GM21737 (cell line): ENCODE measurements at regions not wholly inside any gene's neighbourhood (a gene's known extent, or its start where the extent isn't known, plus 50 kb on each side); places are given as distances from the start of the nearest gene placed in this dataset.

ENCODE experiments used
- ATAC-seq: cut with Tn5 transposase; IDR thresholded peaks from one replicate; pipeline ENCODE4 v1.9.1; 2021; ENCODE audit warnings: mild to moderate bottlenecking, moderate library complexity; ENCODE audit not compliant: unreplicated experiment

- no peak for ATAC-seq
These were observed 798.1 kb upstream of the LRRC4C start for GRCh38 chr11:42257534-42257933.

DNA sequence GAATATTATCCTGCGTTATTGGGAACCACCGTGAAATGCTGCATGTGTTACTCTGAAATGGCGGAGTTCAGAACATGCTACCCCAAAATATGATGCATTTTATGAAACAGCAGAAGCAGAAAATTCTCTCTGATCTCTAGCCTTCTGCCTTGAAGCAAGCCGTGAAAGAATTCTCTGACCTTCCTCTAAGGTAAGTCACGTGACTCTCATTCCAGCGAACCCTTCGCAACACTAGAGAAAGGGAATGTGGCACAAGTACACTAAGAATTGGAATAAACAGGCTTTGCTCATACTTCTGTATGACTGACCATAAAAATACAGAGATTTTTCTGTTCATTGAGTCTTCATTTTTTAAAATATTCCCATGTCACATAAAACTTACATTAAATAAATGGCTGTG, 805.6 kb upstream of the LRRC4C start:
- ATAC-seq = no peak

GRCh38 chr11:42271306-42271705, 811.9 kb upstream of the LRRC4C start:
- ATAC-seq = no peak

DNA sequence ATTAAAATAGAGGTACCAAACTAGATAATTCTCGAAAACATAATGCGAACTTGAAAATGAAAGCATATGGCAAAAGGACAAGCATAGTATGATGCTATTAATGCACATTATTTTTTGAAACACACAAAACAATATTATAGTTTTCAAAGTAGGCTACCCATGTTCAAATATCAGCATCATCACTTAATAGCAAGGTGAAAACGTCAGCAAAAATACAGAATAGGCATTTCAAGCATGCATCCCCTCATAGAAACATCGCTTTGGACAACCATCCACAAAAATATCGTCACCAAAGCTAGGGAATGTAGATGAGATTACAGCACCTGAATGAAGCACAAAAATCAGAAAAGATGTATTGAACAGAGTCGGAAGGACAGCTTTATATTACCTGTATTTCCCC, 814.5 kb upstream of the LRRC4C start:
- ATAC-seq = no peak

- no peak for ATAC-seq
These were observed 837.5 kb upstream of the LRRC4C start for GRCh38 chr11:42296910-42297309.

DNA sequence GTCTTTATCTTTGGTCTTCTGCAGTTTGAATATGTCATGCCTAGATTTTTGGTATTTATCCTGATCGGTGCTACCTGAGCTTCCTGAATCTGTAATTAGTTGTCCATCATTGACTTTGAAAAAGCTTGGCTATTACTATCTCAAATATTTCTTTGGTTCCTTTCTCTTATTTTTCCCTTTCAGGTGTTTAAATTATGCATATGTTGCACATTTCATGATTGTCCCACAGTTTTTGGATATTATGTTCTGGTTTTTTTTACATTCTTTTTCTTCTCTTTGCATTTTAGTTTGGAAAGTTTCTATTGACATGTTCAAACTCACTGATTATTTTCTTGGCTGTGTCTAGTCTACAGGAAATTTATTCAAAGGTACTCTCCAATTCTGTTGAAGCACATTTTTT, 840.3 kb upstream of the LRRC4C start:
- no peak for ATAC-seq

DNA sequence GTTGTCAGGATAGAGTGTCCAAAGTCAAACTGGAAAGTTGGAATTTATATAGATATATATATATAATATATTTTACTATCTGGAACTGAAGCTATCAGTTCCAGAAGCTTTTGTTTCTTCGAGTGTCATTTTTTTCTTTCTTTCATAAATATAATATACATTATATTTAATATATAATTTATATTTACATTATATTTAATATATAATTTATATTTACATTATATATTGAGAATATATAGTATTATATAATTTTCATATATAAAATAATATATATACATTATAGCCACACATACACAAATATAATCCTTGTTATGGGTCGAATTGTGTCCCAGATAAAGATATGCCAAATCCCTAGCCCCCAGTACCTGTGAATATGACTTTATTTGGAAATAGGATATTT, 842.3 kb upstream of the LRRC4C start:
- no peak for ATAC-seq

DNA sequence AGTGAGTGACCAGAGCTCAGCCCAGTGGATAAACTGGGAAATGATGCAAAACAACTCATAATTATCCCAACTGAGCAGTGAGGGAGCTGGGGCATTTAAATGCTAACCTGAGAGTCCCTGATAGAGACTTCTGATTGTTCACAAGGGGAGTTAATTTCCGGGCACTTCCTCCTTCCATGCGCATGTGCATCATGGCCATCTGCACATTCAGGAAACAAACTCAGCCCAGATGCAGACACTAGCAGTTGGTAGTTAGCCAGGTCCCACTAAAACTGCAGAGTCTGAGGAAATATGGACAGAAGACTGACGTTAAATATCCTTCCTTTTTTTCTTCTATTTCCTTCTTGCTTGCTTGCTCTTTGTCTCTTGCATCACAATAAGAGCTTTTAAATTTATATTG, 852.1 kb upstream of the LRRC4C start:
- ATAC-seq = no peak

DNA sequence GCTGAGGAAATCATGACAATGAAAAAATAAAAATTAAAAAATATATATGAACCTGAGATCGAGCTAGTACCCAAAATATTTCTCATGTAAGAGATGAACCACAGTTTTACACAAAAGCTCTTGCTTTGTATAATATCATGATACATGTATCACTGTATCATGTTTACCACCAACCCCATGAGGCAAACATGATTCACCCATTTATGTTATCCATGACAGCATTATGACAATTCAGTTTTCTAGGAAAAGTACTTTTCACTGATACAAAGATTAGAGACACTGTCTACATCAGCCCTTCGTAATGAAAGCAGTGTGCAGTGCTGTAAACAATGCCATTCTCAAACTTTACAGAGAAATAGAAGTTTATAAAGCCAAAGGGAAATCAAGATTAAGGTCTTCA, 852.5 kb upstream of the LRRC4C start:
- ATAC-seq = no peak

DNA sequence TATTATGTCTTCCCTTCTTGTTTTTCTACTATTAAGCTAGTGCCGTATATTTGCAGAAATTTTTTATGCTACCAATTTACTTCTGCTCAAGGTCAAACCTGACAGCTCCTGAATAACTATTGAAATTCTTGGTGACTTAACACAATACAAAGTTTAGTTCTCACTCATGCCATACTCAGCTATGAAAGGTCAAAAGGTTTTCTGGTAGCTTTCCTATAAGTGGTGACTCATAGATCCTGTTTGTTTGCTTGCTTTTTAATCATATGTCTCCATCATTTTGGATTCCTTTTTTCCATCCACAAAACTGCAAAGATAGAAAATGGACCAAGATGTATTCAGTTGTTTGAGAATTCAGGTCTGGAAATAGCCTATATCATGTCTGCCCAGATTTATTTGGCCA, 855.8 kb upstream of the LRRC4C start:
- ATAC-seq = no peak

DNA sequence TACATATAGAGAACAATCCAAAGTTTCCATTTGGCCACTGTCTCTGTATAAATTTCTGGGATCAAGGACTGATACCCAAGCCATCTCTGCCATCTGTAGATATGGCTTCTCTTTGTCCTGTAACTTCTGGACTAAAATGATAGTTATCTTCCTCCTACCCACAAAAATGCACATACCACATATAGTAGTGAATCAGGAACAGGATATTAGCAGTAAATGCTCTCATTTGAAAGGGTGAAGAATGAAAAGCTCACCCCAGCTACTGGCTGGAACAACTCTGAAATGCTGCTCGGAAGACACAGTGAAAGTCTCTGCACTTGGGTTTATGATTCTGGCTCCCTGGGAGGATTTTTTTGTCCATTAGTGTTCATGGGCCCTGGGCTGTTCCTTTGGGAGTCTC, 856.4 kb upstream of the LRRC4C start:
- no peak for ATAC-seq

- ATAC-seq = no peak
These were observed 860.5 kb upstream of the LRRC4C start for GRCh38 chr11:42319921-42320320.

DNA sequence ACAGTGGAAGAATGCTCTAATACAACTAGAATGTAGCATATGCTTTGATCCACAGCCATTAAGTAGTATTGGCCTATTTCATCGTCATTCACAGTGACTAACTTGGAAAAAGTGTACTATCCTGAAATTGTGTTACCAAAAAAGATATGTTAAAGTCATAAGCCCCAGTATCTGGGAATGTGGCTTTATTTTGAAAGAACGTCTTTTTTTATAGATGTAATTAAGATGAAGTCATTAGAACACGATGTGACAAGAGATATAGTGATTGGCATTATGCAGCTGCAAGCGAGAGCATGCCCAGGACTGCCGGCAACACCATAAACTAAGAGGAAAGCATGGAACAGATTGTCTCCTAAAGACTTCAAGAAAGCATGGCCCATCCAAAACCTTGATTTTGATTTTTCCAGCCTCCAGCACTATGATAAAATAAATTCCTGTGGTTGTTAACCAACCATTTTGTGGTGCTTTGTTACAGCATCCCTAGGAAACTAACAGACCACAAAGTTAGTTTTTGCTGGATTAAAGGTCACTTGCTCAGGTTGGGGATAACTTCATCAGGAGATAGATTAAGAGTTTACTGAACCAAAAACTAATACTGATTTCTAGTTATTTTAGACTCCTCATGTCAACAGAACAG, 870.6 kb upstream of the LRRC4C start:
- no peak for ATAC-seq

- ATAC-seq = no peak
These were observed 878.5 kb upstream of the LRRC4C start for GRCh38 chr11:42337786-42338455.

DNA sequence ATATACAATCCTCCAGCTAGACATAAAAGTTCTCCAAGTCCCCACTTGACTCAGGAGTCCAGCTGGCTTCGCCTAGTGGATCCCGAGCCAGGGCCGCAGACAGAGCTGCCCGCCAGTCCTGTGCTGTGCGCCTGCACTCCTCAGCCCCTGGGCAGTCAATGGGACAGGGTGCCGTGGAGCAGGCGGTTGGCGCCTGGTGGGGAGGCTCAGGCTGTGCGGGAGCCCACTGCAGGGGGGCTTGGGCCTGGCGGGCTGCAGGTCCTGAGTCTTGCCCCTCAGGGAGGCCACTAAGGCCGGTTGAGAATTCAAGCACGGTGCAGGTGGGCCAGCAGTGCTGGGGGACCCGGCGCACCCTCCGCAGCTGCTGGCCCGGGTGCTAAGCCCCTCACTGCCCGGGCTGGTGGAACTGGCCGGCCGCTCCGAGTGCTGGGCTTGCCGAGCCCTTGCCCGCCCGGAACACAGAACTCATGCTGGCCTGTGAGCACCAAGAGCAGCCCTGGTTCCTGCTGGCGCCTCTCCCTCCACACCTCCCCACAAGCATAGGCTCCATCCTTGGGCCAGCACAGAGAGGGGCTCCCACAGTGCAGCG, 884.8 kb upstream of the LRRC4C start:
- ATAC-seq = no peak

GRCh38 chr11:42345933-42346332, 886.5 kb upstream of the LRRC4C start:
- ATAC-seq = no peak

DNA sequence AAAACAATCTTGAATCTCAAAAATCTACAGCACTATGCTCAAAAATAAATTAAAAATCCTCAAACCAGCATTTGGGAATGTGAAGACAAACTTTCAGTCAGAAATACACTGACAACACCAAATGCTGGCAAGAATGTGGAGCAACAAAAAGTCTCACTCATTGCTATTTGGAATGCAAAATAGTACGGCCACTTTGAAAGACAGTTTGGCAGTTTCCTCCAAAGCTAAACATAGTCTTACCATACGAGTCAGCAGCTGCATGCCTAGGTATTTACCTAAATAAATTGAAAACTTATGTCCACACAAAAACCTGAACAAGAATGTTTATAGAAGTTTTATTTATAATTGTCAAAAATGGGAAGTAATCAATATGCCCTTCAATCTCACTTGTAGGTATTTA, 904.2 kb upstream of the LRRC4C start:
- no peak for ATAC-seq

GRCh38 chr11:42390116-42390515, 921.7 kb upstream of the API5 start:
- no peak for ATAC-seq

- no peak for ATAC-seq
These were observed 914.3 kb upstream of the API5 start for GRCh38 chr11:42397483-42397882.

DNA sequence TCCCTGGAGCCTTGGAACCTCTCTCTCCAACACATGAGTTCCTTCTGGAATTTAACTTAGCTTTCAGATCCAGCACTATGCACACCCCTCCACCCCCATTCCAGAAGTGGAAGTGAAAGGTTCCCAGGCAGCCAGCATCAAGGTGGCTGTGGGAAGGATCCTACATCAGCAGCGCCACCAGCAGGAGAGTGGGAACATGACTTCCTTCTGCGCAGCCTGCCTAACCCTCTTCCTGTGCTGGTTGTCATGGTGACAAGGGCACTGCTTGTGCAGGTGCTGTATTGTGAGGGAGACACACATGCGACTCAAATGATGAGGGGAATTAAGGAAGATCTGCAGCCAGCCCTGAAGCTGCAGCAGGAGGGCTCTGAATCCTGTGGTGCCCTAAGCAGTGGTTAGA, 904.5 kb upstream of the API5 start:
- ATAC-seq = no peak

DNA sequence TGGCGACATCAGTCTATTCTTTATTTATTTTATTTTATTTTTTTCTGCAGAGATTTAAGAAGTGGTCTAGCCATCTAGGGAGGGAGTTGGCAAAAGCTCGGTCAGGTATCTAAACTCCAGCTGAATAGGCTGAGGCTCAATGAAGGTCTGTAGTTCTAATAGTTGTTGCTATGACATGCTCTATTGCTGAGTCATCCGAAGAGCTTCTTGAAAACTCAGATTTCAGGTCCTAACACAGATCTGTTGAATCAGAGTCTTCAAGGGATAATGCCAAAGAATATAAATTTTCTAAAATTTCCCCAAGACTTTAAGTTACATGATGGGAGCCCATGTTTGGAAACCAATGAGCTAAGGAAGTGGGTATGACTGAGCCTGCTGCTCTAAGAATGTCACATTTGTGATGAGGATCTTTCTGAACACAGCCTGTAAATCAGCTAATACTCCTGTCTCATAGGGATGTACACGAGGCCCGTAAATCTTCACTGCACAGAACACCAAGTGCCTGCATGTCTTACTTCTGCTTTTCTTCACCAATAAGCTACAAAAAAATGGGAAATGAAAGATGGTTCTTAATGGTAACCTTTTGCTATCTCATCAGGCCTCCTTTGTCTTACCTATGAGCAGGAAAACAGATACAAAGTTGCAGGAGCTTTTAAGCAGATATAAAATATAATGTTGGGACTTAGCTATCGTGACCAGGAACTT, 901.4 kb upstream of the API5 start:
- ATAC-seq = no peak

GRCh38 chr11:42412590-42412989, 899.2 kb upstream of the API5 start:
- ATAC-seq = no peak
